Activated T-helper 1 cell treated with anti-CD3 and anti-CD28 coated beads, Interleukin-12 subunit alpha, Interleukin-12 subunit beta, Interleukin-2, Interleukin-4 antibody, amounts not matched to agents 30 ng/mL and 10 ng/mL and 1 ng/mL, durations not matched to agents 14 hours and 24 hours and 36 hours (primary cell): ENCODE measurements at regions not wholly inside any gene's neighbourhood (a gene's known extent, or its start where the extent isn't known, plus 50 kb on each side); places are given as distances from the start of the nearest gene placed in this dataset.

ENCODE experiments used
- DNase-seq: peaks from one replicate; pipeline ENCODE4 v3.0.0; 2021; ENCODE audit warnings: low spot score
- H3K27ac Mint-ChIP-seq: one replicate; pipeline ENCODE4 v1.8.0; 2021; ENCODE audit warnings: mild to moderate bottlenecking, mixed read lengths
- H3K27me3 Mint-ChIP-seq: one replicate; pipeline ENCODE4 v1.8.0; 2022; ENCODE audit warnings: mild to moderate bottlenecking, moderate library complexity, mixed read lengths; ENCODE audit not compliant: insufficient read depth
- H3K36me3 Mint-ChIP-seq: one replicate; pipeline ENCODE4 v1.8.0; 2021; ENCODE audit warnings: low read depth, mixed read lengths
- H3K4me1 Mint-ChIP-seq: one replicate; pipeline ENCODE4 v1.8.0; 2021; ENCODE audit warnings: low read depth, mixed read lengths
- H3K4me3 Mint-ChIP-seq: one replicate; pipeline ENCODE4 v1.8.0; 2021; ENCODE audit warnings: mild to moderate bottlenecking, moderate library complexity, mixed read lengths
- H3K9me3 Mint-ChIP-seq: one replicate; pipeline ENCODE4 v1.8.0; 2021; ENCODE audit warnings: mixed read lengths
- intact Hi-C: fragments of 100-400 bp; cut with micrococcal nuclease; formaldehyde crosslinking; loops from one replicate; pipeline ENCODE4 v1.15.1; 2024

- no peak overlapping the region for H3K27ac Mint-ChIP-seq
- no peaks in the 10 kb centered on the region for H3K36me3 Mint-ChIP-seq
- H3K4me1 Mint-ChIP-seq, result no peaks in the 10 kb centered on the region
- no peak overlapping the region for H3K4me3 Mint-ChIP-seq
- no peak for DNase-seq
- H3K27me3 Mint-ChIP-seq, result no peaks in the 10 kb centered on the region
- intact Hi-C loops, result no loop called here
- peaks cover 18% of the 10 kb centered on the region for H3K9me3 Mint-ChIP-seq
Observed at GRCh38 chr5:18159331-18159730, 525.1 kb downstream of the TAF11L14 start.

DNA sequence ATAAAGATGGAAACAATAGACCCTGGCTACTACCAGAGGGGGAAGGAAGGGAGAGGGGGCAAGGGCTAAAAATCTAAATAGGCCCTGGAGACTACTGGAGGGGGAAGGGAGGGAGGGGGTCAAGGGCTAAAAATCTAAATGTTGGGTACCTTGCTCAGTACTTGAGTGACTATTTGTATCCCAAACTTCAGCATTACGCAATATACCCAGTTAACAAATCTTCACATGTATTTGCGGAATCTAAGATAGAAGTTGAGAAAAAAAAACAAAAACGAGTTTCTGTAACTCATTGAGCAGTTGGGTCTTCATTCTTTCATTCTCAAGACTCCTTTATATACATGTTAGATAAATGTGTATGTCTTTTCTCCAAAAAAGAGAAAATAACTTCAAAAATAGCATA is 537.4 kb downstream of the TAF11L14 start:
- Mint-ChIP-seq H3K4me3 (no peak overlapping the region), H3K27ac (no peak overlapping the region), H3K27me3 (no peaks in the 10 kb centered on the region), H3K36me3 (no peaks in the 10 kb centered on the region), H3K4me1 (no peaks in the 10 kb centered on the region), H3K9me3 (peaks cover 16% of the 10 kb centered on the region)
- no peak for DNase-seq
- intact Hi-C loops, result no loop called here

GRCh38 chr5:18179579-18179978 is 545.3 kb downstream of the TAF11L14 start:
- Mint-ChIP-seq H3K27me3 (no peaks in the 10 kb centered on the region), H3K4me1 (no peaks in the 10 kb centered on the region), H3K36me3 (no peaks in the 10 kb centered on the region), H3K4me3 (no peak overlapping the region), H3K27ac (no peak overlapping the region), H3K9me3 (peaks cover 6% of the 10 kb centered on the region)
- intact Hi-C loops, result no loop called here
- DNase-seq, result no peak

- H3K27me3 Mint-ChIP-seq, result no peaks in the 10 kb centered on the region
- intact Hi-C loops, result no loop called here
Observed at GRCh38 chr5:18181575-18181974, 547.3 kb downstream of the TAF11L14 start.

GRCh38 chr5:18195910-18196309 is 561.6 kb downstream of the TAF11L14 start:
- peaks cover 27% of the 10 kb centered on the region for H3K9me3 Mint-ChIP-seq
- no peak for DNase-seq
- H3K36me3 Mint-ChIP-seq, result no peaks in the 10 kb centered on the region
- no peaks in the 10 kb centered on the region for H3K4me1 Mint-ChIP-seq
- intact Hi-C loops, result no loop called here
- no peak overlapping the region for H3K27ac Mint-ChIP-seq
- no peaks in the 10 kb centered on the region for H3K27me3 Mint-ChIP-seq
- no peak overlapping the region for H3K4me3 Mint-ChIP-seq

More at GRCh38 chr5:18181575-18181974, 547.3 kb downstream of the TAF11L14 start:
- Mint-ChIP-seq H3K4me1 (no peaks in the 10 kb centered on the region), H3K27ac (no peak overlapping the region), H3K36me3 (no peaks in the 10 kb centered on the region), H3K4me3 (no peak overlapping the region), H3K9me3 (peaks cover 9% of the 10 kb centered on the region)
- DNase-seq, result no peak

DNA sequence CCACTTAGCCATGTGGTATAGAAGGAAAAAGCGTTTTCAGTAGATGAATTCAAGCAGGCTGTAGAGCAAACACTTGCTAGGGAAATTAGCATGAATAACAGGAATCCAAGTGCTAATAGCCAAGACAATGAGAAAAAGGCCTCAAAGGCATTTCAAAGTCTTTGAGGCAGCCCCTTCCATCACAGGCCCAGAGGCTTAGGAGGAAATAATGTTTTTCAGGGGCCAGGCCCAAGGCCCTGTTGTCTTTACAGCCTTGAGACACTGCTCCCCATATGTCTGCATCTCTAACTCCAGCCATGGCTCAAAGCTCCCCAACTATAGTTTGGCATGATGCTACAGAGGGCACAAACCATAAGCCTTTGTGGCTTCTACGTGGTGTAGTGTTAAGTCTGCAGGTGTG is 563.5 kb downstream of the TAF11L14 start:
- Mint-ChIP-seq H3K4me1 (no peaks in the 10 kb centered on the region), H3K4me3 (no peak overlapping the region), H3K36me3 (no peaks in the 10 kb centered on the region), H3K27me3 (no peaks in the 10 kb centered on the region), H3K9me3 (peaks cover 23% of the 10 kb centered on the region), H3K27ac (no peak overlapping the region)
- no peak for DNase-seq
- intact Hi-C loops, result no loop called here

DNA sequence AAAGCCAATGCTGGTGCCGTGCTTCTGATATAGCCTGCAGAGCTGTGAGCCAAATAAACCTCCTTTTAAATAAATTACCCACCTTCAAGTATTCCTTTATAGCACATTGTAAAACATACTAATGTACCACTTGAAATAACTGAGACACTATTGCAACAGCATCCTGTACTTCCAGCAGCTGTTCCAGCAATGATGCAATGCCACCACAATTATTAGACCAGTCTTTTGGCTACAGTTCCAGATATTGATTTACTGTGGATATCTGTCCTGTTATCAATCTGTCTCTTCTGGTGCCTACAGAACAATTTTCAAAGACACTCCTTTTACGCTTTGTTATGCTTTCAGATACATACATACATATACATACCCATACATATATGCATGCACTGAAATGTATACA is 567.9 kb downstream of the TAF11L14 start:
- H3K27me3 Mint-ChIP-seq, result no peaks in the 10 kb centered on the region
- H3K4me3 Mint-ChIP-seq, result no peak overlapping the region
- peaks cover 13% of the 10 kb centered on the region for H3K9me3 Mint-ChIP-seq
- H3K36me3 Mint-ChIP-seq, result no peaks in the 10 kb centered on the region
- DNase-seq, result no peak
- intact Hi-C loops, result no loop called here
- no peak overlapping the region for H3K27ac Mint-ChIP-seq
- H3K4me1 Mint-ChIP-seq, result no peaks in the 10 kb centered on the region

GRCh38 chr5:18203296-18203695 is 569.0 kb downstream of the TAF11L14 start:
- H3K27me3 Mint-ChIP-seq, result no peaks in the 10 kb centered on the region
- H3K4me3 Mint-ChIP-seq, result no peak overlapping the region
- H3K36me3 Mint-ChIP-seq, result no peaks in the 10 kb centered on the region
- intact Hi-C loops, result no loop called here
- no peak for DNase-seq
- no peaks in the 10 kb centered on the region for H3K4me1 Mint-ChIP-seq
- H3K9me3 Mint-ChIP-seq, result peaks cover 13% of the 10 kb centered on the region
- no peak overlapping the region for H3K27ac Mint-ChIP-seq

DNA sequence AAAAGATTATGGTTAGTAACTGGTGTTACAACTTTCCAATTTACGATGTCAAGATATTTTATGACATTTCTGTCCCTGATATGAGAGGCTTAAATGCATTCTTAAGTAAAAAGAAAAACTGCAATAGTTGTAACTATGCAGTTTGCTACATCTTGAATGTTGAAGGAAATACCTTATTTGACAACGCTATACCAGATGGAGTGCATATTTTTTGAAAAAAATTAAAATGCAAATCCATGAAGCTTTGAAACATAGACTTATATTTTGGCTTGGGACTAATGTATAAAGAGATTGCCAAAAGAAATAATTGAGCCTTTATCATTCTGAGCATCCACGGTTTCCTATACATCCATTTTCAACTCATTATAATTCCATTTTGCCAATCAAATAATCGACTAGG is 579.4 kb downstream of the TAF11L14 start:
- H3K4me3 Mint-ChIP-seq, result no peak overlapping the region
- H3K9me3 Mint-ChIP-seq, result peaks cover 24% of the 10 kb centered on the region
- intact Hi-C loops, result no loop called here
- no peak for DNase-seq
- H3K27ac Mint-ChIP-seq, result no peak overlapping the region
- no peaks in the 10 kb centered on the region for H3K36me3 Mint-ChIP-seq
- H3K27me3 Mint-ChIP-seq, result no peaks in the 10 kb centered on the region
- H3K4me1 Mint-ChIP-seq, result no peaks in the 10 kb centered on the region

DNA sequence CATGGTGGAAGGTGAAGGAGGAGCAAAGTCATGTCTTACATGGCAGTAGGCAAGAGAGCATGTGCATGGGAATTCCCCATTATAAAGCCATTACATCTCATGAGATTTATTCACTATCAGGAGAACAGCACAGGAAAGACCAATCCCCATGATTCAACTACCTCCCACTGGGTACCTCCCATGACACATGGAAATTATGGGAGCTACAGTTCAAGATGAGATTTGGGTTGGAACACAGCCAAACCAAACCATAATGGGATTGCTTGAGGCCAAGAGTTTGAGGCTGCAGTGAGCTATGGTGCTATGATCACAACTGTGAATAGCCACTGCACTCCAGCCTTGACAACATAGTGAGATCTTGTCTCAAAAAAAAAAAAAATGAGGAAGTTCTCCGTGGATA is 581.8 kb downstream of the TAF11L14 start:
- no peaks in the 10 kb centered on the region for H3K36me3 Mint-ChIP-seq
- no peaks in the 10 kb centered on the region for H3K4me1 Mint-ChIP-seq
- no peak overlapping the region for H3K27ac Mint-ChIP-seq
- DNase-seq, result no peak
- H3K27me3 Mint-ChIP-seq, result no peaks in the 10 kb centered on the region
- H3K4me3 Mint-ChIP-seq, result no peak overlapping the region
- intact Hi-C loops, result no loop called here
- H3K9me3 Mint-ChIP-seq, result peaks cover 33% of the 10 kb centered on the region

GRCh38 chr5:18216729-18217128 is 582.5 kb downstream of the TAF11L14 start:
- no peak for DNase-seq
- peaks cover 30% of the 10 kb centered on the region for H3K9me3 Mint-ChIP-seq
- H3K36me3 Mint-ChIP-seq, result no peaks in the 10 kb centered on the region
- no peaks in the 10 kb centered on the region for H3K4me1 Mint-ChIP-seq
- H3K27me3 Mint-ChIP-seq, result no peaks in the 10 kb centered on the region
- no peak overlapping the region for H3K4me3 Mint-ChIP-seq
- no peak overlapping the region for H3K27ac Mint-ChIP-seq
- intact Hi-C loops, result no loop called here

- Mint-ChIP-seq H3K27me3 (no peaks in the 10 kb centered on the region), H3K4me1 (no peaks in the 10 kb centered on the region), H3K4me3 (no peak overlapping the region), H3K9me3 (peaks cover 24% of the 10 kb centered on the region), H3K27ac (no peak overlapping the region), H3K36me3 (no peaks in the 10 kb centered on the region)
- intact Hi-C loops, result no loop called here
- no peak for DNase-seq
Observed at GRCh38 chr5:18219241-18219640, 585.0 kb downstream of the TAF11L14 start.

DNA sequence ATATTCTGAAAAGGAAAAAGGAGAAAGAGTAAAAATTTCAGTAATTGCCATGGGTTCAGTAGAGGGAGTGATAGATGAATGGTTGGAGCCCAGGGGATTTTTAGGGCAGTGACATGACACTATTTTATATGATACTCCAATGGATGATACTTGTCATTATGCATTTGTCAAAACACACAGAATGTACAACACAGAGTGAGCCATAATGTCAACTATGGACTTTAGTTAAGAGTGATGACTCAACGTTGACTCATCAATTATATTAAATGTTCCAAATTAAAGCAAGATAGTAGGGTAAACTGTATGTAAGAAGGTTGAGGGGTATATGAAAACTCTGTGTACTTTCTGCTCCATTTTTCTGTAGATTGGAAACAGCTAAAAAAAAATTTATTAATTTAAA is 586.4 kb downstream of the TAF11L14 start:
- H3K27me3 Mint-ChIP-seq, result no peaks in the 10 kb centered on the region
- no peaks in the 10 kb centered on the region for H3K36me3 Mint-ChIP-seq
- no peaks in the 10 kb centered on the region for H3K4me1 Mint-ChIP-seq
- H3K4me3 Mint-ChIP-seq, result no peak overlapping the region
- no peak overlapping the region for H3K27ac Mint-ChIP-seq
- peaks cover 23% of the 10 kb centered on the region for H3K9me3 Mint-ChIP-seq
- intact Hi-C loops, result no loop called here
- DNase-seq, result no peak

DNA sequence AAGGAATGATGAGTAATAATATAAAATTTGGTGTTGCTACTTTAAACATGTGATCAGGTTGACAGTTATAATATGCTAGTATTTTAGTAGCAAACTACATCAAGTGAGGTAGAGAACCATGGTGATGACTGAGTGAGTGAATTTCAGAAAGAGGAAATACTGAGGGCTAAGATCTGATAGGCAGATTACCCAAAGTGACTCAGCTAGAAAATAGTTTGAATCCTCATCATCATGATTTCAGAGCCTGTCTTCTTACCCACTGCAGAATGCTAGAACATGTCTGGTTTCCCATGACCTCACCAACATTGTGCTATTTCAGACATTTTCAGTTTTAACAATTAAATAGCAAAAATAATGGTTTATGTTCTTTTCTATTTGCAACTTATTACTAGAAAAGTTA is 602.1 kb downstream of the TAF11L14 start:
- no peaks in the 10 kb centered on the region for H3K9me3 Mint-ChIP-seq
- H3K36me3 Mint-ChIP-seq, result no peaks in the 10 kb centered on the region
- intact Hi-C loops, result no loop called here
- no peaks in the 10 kb centered on the region for H3K27me3 Mint-ChIP-seq
- DNase-seq, result no peak
- no peak overlapping the region for H3K4me3 Mint-ChIP-seq
- no peaks in the 10 kb centered on the region for H3K4me1 Mint-ChIP-seq
- H3K27ac Mint-ChIP-seq, result no peak overlapping the region
